ENCODE measurements at regions not wholly inside any gene's neighbourhood (a gene's known extent, or its start where the extent isn't known, plus 50 kb on each side); places are given as distances from the start of the nearest gene placed in this dataset.
A peak's percentile ranks its signal among the peaks of the same experiment; 100 is the strongest.
"Not testable (repeated sequence)": the region's sequence is repeated elsewhere in the genome, so short reads cannot be mapped to it uniquely, and the experiment has no call there.

GRCh38 chr6:135610192-135610591, 112.7 kb upstream of the AHI1 start:
- H3K36me3 Mint-ChIP-seq; H3K4me1 ChIP-seq (ENCODE audit: insufficient read depth, low read length); H3K36me3 ChIP-seq (ENCODE audit: insufficient read depth, low read length); H3K4me3 Mint-ChIP-seq; H3K9me3 Mint-ChIP-seq; H3K4me3 ChIP-seq (ENCODE audit: low read length); H3K4me1 Mint-ChIP-seq; H3K27me3 Mint-ChIP-seq; DNase-seq; CTCF ChIA-PET; H3K27ac Mint-ChIP-seq; H3K9me3 ChIP-seq (ENCODE audit: low read length); H3K27ac ChIP-seq (ENCODE audit: low read depth, low read length); H3K27me3 ChIP-seq (ENCODE audit: insufficient read depth, low read length, poor library complexity, severe bottlenecking); POLR2A ChIA-PET: not testable (repeated sequence)

GRCh38 chr6:135616655-135617054, 119.1 kb upstream of the AHI1 start:
- Mint-ChIP-seq H3K27ac (no peak overlapping the region), H3K4me3 (no peak overlapping the region), H3K27me3 (peaks cover 0 to 22% of the 10 kb centered on the region in 2 donors), H3K9me3 (no peaks in the 10 kb centered on the region), H3K4me1 (no peaks in the 10 kb centered on the region), H3K36me3 (no peaks in the 10 kb centered on the region)
- POLR2A ChIA-PET: no interaction called here
- H3K27ac ChIP-seq (ENCODE audit: low read depth, low read length): no peak overlapping the region
- H3K36me3 ChIP-seq (ENCODE audit: insufficient read depth, low read length): no peaks in the 10 kb centered on the region
- CTCF ChIA-PET: no interaction called here
- H3K4me3 ChIP-seq (ENCODE audit: low read length): no peak overlapping the region
- H3K9me3 ChIP-seq (ENCODE audit: low read length): no peaks in the 10 kb centered on the region
- no peaks in the 10 kb centered on the region for H3K4me1 ChIP-seq (ENCODE audit: insufficient read depth, low read length)
- no peaks in the 10 kb centered on the region for H3K27me3 ChIP-seq (ENCODE audit: insufficient read depth, low read length, poor library complexity, severe bottlenecking)
- no peak for DNase-seq

DNA sequence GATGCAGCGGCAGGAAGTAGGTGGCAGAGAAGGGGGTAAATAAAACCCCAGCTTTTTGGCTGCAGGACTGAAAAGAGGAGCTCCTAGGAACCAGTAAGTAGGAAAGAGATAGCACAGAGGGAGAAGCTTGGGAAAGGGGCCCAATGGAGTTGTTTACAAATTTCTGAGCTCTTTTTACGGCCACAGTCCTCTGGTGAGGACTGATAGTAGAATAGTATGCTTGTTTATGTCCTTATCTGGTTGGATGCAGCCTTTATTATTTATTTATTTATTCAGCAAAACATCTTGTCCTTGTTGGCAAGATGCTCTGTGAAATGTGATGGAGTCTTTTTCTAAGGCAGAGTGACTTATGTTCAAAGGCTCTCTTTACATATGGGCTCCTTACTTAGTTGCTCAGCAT, 119.7 kb upstream of the AHI1 start:
- H3K27me3 ChIP-seq (ENCODE audit: insufficient read depth, low read length, poor library complexity, severe bottlenecking): no peaks in the 10 kb centered on the region
- Mint-ChIP-seq H3K27ac (no peak overlapping the region), H3K4me1 (no peaks in the 10 kb centered on the region), H3K4me3 (no peak overlapping the region), H3K27me3 (peaks cover 0 to 22% of the 10 kb centered on the region in 2 donors), H3K9me3 (no peaks in the 10 kb centered on the region), H3K36me3 (no peaks in the 10 kb centered on the region)
- no peaks in the 10 kb centered on the region for H3K9me3 ChIP-seq (ENCODE audit: low read length)
- DNase-seq: no peak
- ChIA-PET POLR2A (no interaction called here), CTCF (no interaction called here)
- no peaks in the 10 kb centered on the region for H3K36me3 ChIP-seq (ENCODE audit: insufficient read depth, low read length)
- H3K4me3 ChIP-seq (ENCODE audit: low read length): no peak overlapping the region
- no peak overlapping the region for H3K27ac ChIP-seq (ENCODE audit: low read depth, low read length)
- H3K4me1 ChIP-seq (ENCODE audit: insufficient read depth, low read length): no peaks in the 10 kb centered on the region

DNA sequence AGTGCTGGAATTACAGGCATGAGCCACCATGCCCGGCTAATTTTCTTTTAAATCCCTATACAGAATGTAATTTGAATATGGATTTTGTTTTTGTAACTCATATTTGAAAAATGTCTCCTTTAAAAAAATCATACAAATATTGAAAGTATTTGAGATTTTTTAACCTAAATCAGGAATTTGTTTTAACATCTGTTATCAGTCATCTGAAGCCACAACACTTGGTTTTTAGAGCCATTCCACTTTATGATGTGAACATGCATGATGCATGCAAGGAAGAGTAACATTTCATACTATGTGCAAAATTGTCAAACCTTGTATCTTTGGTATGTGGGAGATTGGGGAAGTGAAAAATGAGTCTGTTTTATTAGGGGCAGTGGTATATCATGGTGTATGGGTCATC, 124.5 kb upstream of the AHI1 start:
- Histone ChIP-seq H3K9me3 (ENCODE audit: low read length) (no peaks in the 10 kb centered on the region), H3K27ac (ENCODE audit: low read depth, low read length) (no peak overlapping the region), H3K4me1 (ENCODE audit: insufficient read depth, low read length) (no peaks in the 10 kb centered on the region), H3K36me3 (ENCODE audit: insufficient read depth, low read length) (no peaks in the 10 kb centered on the region), H3K4me3 (ENCODE audit: low read length) (no peak overlapping the region), H3K27me3 (ENCODE audit: insufficient read depth, low read length, poor library complexity, severe bottlenecking) (no peaks in the 10 kb centered on the region)
- peaks cover 1 to 3% of the 10 kb centered on the region in 2 donors for H3K27me3 Mint-ChIP-seq
- POLR2A ChIA-PET: no interaction called here
- H3K36me3 Mint-ChIP-seq: no peaks in the 10 kb centered on the region
- H3K9me3 Mint-ChIP-seq: peaks cover 0 to 1% (median 0%) of the 10 kb centered on the region in 5 donors
- no peak for DNase-seq
- no peak overlapping the region for H3K27ac Mint-ChIP-seq
- CTCF ChIA-PET: no interaction called here
- H3K4me1 Mint-ChIP-seq: peaks cover 8 to 17% (median 14%) of the 10 kb centered on the region in 3 donors
- H3K4me3 Mint-ChIP-seq: no peak overlapping the region

- no peak overlapping the region for H3K27ac ChIP-seq (ENCODE audit: low read depth, low read length)
- ChIA-PET POLR2A (no interaction called here), CTCF (no interaction called here)
- H3K9me3 Mint-ChIP-seq: peaks cover 0 to 1% (median 0%) of the 10 kb centered on the region in 5 donors
- no peaks in the 10 kb centered on the region for H3K36me3 Mint-ChIP-seq
- no peaks in the 10 kb centered on the region for H3K4me1 ChIP-seq (ENCODE audit: insufficient read depth, low read length)
- H3K9me3 ChIP-seq (ENCODE audit: low read length): no peaks in the 10 kb centered on the region
- no peaks in the 10 kb centered on the region for H3K27me3 ChIP-seq (ENCODE audit: insufficient read depth, low read length, poor library complexity, severe bottlenecking)
- H3K4me3 ChIP-seq (ENCODE audit: low read length): no peak overlapping the region
- DNase-seq: no peak
- H3K4me1 Mint-ChIP-seq: peaks cover 8 to 17% (median 14%) of the 10 kb centered on the region in 3 donors
- no peak overlapping the region for H3K4me3 Mint-ChIP-seq
- H3K27ac Mint-ChIP-seq: peak overlapping the region in 2 of 8 donors; percentile 1 to 20
- peaks cover 0 to 1% of the 10 kb centered on the region in 2 donors for H3K27me3 Mint-ChIP-seq
- no peaks in the 10 kb centered on the region for H3K36me3 ChIP-seq (ENCODE audit: insufficient read depth, low read length)
Observed at GRCh38 chr6:135623979-135624378, 126.4 kb upstream of the AHI1 start.

DNA sequence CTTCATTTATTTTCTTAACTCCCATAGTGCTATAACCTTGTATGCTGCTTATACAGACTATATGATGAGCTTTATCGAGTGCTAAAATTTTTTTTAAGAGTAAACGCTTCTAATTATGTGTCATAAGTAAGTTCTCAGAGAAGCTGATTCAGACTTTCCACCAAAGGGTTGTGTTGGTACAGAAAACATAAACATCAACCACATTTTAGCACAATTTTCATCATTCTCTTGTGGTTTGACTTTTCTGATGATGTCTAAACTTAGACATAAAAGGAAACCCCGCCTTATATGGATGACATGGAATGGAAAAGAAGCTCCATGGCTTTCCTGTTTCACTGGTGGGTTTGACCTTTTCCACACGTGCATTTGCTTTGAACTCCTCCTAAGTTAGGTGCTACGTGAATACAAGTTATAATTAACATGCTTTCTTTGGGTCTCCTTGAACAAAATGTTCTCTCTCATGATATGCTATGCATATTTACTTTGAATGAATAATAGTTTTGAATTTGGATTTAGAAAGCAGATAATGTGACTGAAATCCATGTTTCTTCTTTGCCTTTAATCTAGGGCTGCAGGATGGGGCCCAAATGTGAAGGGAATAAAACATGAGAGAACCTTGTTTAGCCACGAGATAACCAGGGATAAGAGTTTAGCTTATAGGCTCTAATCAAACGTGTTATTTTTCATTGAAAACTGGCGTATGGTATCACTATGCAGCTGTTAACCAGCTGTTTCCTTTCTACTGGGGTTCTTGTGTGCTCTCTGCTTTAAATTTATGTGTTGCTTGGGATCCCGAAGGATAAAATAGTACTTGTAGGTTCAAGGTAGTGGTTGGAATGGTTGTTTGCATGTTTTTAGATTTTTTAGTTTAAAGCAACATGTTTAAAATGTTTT, 127.1 kb upstream of the AHI1 start:
- Mint-ChIP-seq H3K9me3 (peaks cover 0 to 1% (median 0%) of the 10 kb centered on the region in 5 donors), H3K36me3 (no peaks in the 10 kb centered on the region), H3K27me3 (peaks cover 0 to 1% of the 10 kb centered on the region in 2 donors), H3K27ac (peak overlapping the region in 2 of 8 donors; percentile 1 to 20), H3K4me3 (no peak overlapping the region), H3K4me1 (peaks cover 8 to 17% (median 14%) of the 10 kb centered on the region in 3 donors)
- DNase-seq: peak in 1 of 5 donors; percentile 1
- no peak overlapping the region for H3K4me3 ChIP-seq (ENCODE audit: low read length)
- CTCF ChIA-PET: no interaction called here
- POLR2A ChIA-PET: no interaction called here
- H3K4me1 ChIP-seq (ENCODE audit: insufficient read depth, low read length): no peaks in the 10 kb centered on the region
- H3K27ac ChIP-seq (ENCODE audit: low read depth, low read length): no peak overlapping the region
- no peaks in the 10 kb centered on the region for H3K36me3 ChIP-seq (ENCODE audit: insufficient read depth, low read length)
- no peaks in the 10 kb centered on the region for H3K27me3 ChIP-seq (ENCODE audit: insufficient read depth, low read length, poor library complexity, severe bottlenecking)
- H3K9me3 ChIP-seq (ENCODE audit: low read length): no peaks in the 10 kb centered on the region

- H3K27me3 Mint-ChIP-seq; H3K36me3 Mint-ChIP-seq; H3K4me1 ChIP-seq (ENCODE audit: insufficient read depth, low read length); H3K27me3 ChIP-seq (ENCODE audit: insufficient read depth, low read length, poor library complexity, severe bottlenecking); CTCF ChIA-PET; H3K36me3 ChIP-seq (ENCODE audit: insufficient read depth, low read length); H3K9me3 Mint-ChIP-seq; H3K9me3 ChIP-seq (ENCODE audit: low read length); H3K27ac ChIP-seq (ENCODE audit: low read depth, low read length); H3K4me3 Mint-ChIP-seq; DNase-seq; POLR2A ChIA-PET; H3K4me3 ChIP-seq (ENCODE audit: low read length): not testable (repeated sequence)
- Mint-ChIP-seq H3K27ac (peak overlapping the region in 2 of 8 donors; percentile 15 to 62), H3K4me1 (peaks cover 8 to 17% (median 14%) of the 10 kb centered on the region in 3 donors)
Observed at GRCh38 chr6:135626001-135626400, 128.5 kb upstream of the AHI1 start.

GRCh38 chr6:135627092-135627715, 129.7 kb upstream of the AHI1 start:
- H3K4me1 Mint-ChIP-seq: peaks cover 8 to 17% (median 14%) of the 10 kb centered on the region in 3 donors
- CTCF ChIA-PET: no interaction called here
- Histone ChIP-seq H3K4me1 (ENCODE audit: insufficient read depth, low read length) (no peaks in the 10 kb centered on the region), H3K27ac (ENCODE audit: low read depth, low read length) (no peak overlapping the region), H3K27me3 (ENCODE audit: insufficient read depth, low read length, poor library complexity, severe bottlenecking) (no peaks in the 10 kb centered on the region), H3K36me3 (ENCODE audit: insufficient read depth, low read length) (no peaks in the 10 kb centered on the region), H3K4me3 (ENCODE audit: low read length) (no peak overlapping the region), H3K9me3 (ENCODE audit: low read length) (no peaks in the 10 kb centered on the region)
- H3K9me3 Mint-ChIP-seq: peaks cover 0 to 1% (median 0%) of the 10 kb centered on the region in 5 donors
- DNase-seq: no peak
- H3K36me3 Mint-ChIP-seq: no peaks in the 10 kb centered on the region
- POLR2A ChIA-PET: no interaction called here
- H3K27ac Mint-ChIP-seq: no peak overlapping the region
- peaks cover 1 to 4% of the 10 kb centered on the region in 2 donors for H3K27me3 Mint-ChIP-seq
- H3K4me3 Mint-ChIP-seq: no peak overlapping the region
